Suprapubic skin (tissue), 4 donors: ENCODE measurements at regions not wholly inside any gene's neighbourhood (a gene's known extent, or its start where the extent isn't known, plus 50 kb on each side); places are given as distances from the start of the nearest gene placed in this dataset.

Experiments
- DNase-seq, 2 donors: peaks; one replicate each; pipeline ENCODE4 v3.0.0-alpha.2; 2019; ENCODE audit warnings: low spot score in 2 of 2
- H3K27ac ChIP-seq: fragments of 200-600 bp; sonication (generic); one replicate; pipeline ENCODE4 v1.5.1; 2019
- H3K27me3 ChIP-seq: fragments of 200-600 bp; sonication (generic); one replicate; pipeline ENCODE4 v1.5.1; 2019
- H3K36me3 ChIP-seq: fragments of 200-600 bp; sonication (generic); one replicate; pipeline ENCODE4 v1.5.1; 2019
- H3K4me1 ChIP-seq: fragments of 200-600 bp; sonication (generic); one replicate; pipeline ENCODE4 v1.5.1; 2019
- H3K4me3 ChIP-seq: fragments of 200-600 bp; sonication (generic); one replicate; pipeline ENCODE4 v1.5.1; 2019; ENCODE audit warnings: mild to moderate bottlenecking
- H3K9me3 ChIP-seq: fragments of 200-600 bp; sonication (generic); one replicate; pipeline ENCODE4 v1.5.1; 2019
- EP300 ChIP-seq: sonication (generic); formaldehyde crosslinking; IDR thresholded peaks from one replicate; pipeline ENCODE4 v1.6.1; 2017; ENCODE audit warnings: antibody characterized with exemption
- POLR2A ChIP-seq, 2 donors: fragments of 450-650 bp; IDR thresholded peaks; one replicate each; pipeline ENCODE4 v1.6.1; 2017; ENCODE audit warnings: antibody characterized with exemption in 2 of 2, mild to moderate bottlenecking in 2 of 2, moderate library complexity in 2 of 2
- POLR2AphosphoS5 ChIP-seq, 3 donors: sonication (generic); formaldehyde crosslinking; IDR thresholded peaks; one replicate each; pipeline ENCODE4 v1.6.1; 2017; ENCODE audit warnings: antibody characterized with exemption in 3 of 3
- WGBS: methylation state at CpG from one replicate; pipeline ENCODE4 v1.1.5; 2018; 5-methylcytosine and 5-hydroxymethylcytosine counted together
- TF ChIP-seq, protein P1 (sequence below), 2 donors: fragments of 200-600 bp in 1 of 2; fragments of 450-650 bp in 1 of 2; sonication (generic) in 1 of 2; IDR thresholded peaks; one replicate each; pipeline ENCODE4 v1.5.1; 2016 to 2019; ENCODE audit warnings: antibody characterized with exemption in 2 of 2, mild to moderate bottlenecking in 1 of 2, moderate library complexity in 1 of 2

DNA sequence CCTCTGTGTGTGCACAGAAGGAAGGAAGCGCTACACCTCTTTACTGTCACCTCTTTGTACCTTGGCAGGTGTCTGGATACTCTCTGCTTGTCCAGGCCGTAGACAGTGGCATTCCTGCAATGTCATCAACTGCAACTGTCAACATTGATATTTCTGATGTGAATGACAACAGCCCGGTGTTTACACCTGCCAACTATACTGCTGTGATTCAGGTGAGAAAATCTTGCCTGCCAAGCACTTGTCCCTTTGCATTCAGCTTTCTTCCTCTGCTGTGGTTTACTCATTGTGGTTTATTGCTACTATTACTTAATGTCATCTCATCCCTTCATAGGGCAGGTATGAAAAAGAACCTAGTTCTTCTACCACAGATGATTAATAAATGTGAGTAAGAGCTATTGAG is 131.9 kb upstream of the MTNR1B start:
- H3K36me3 ChIP-seq: no peaks in the 10 kb centered on the region
- no peak for TF ChIP-seq POLR2AphosphoS5 (IDR thresholded peaks at IDR 0.05)
- no peaks in the 10 kb centered on the region for H3K9me3 ChIP-seq
- H3K27ac ChIP-seq: no peak overlapping the region
- no peak overlapping the region for H3K4me3 ChIP-seq
- no peak for DNase-seq
- H3K27me3 ChIP-seq: no peaks in the 10 kb centered on the region
- peaks cover 16% of the 10 kb centered on the region for H3K4me1 ChIP-seq
- 72% methylated on average over 3 of the region's 3 CpGs for WGBS

DNA sequence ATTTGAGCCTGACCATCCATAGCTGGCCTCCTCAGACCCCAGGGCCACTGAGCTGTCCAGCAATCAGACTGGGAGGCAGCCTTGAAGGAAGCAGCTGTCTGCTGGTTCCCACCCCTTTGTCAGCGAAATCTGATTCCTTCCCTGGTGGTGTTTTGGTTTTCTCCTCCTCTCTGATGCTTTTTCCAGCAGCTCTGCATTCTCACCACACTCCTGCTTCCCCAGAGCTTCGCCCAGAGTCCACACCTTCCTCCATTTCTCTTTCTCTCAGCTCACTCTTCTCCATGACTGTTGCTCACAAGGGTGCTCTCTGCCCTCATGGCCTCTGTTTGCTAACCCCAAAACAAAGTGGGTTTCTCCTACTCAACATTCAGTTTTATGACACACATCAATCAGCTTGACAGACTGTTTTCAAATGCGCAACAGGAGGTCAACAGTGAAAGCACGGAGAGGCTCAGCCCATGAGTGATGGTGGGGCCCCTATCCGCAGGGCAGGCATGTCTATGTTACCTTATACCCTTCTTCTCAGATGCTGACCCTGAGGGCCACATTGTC is 130.6 kb upstream of the MTNR1B start:
- Histone ChIP-seq H3K4me3 (no peak overlapping the region), H3K36me3 (no peaks in the 10 kb centered on the region), H3K27ac (no peak overlapping the region), H3K9me3 (no peaks in the 10 kb centered on the region), H3K27me3 (no peaks in the 10 kb centered on the region), H3K4me1 (peaks cover 21% of the 10 kb centered on the region)
- DNase-seq: no peak
- TF ChIP-seq POLR2A (IDR thresholded peaks at IDR 0.05): no peak
- TF ChIP-seq, protein P1, sequence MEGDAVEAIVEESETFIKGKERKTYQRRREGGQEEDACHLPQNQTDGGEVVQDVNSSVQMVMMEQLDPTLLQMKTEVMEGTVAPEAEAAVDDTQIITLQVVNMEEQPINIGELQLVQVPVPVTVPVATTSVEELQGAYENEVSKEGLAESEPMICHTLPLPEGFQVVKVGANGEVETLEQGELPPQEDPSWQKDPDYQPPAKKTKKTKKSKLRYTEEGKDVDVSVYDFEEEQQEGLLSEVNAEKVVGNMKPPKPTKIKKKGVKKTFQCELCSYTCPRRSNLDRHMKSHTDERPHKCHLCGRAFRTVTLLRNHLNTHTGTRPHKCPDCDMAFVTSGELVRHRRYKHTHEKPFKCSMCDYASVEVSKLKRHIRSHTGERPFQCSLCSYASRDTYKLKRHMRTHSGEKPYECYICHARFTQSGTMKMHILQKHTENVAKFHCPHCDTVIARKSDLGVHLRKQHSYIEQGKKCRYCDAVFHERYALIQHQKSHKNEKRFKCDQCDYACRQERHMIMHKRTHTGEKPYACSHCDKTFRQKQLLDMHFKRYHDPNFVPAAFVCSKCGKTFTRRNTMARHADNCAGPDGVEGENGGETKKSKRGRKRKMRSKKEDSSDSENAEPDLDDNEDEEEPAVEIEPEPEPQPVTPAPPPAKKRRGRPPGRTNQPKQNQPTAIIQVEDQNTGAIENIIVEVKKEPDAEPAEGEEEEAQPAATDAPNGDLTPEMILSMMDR (IDR thresholded peaks at IDR 0.05): no peak
- no peak for TF ChIP-seq EP300
- TF ChIP-seq POLR2AphosphoS5 (IDR thresholded peaks at IDR 0.05): no peak
- WGBS: 87% methylated on average over 5 of the region's 5 CpGs

DNA sequence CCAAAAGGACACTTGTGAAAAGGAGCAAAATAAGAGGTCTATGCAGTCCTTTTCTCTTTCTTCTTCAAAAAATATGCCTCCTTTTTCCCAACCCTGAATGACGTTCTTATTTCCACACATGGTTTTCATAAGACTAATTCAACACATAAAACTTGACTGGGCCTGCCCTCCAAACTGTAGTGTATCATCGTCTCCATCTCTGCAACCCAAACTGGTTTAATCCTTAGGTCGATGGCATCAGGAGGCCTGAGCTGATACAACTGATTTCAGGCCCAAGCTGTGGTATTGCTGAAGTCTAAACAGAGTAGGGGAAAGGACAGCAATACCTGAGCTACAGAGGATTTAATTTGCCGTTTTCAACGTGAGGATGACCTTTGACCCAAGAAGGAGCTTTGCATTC is 130.0 kb upstream of the MTNR1B start:
- no peak for TF ChIP-seq POLR2A (IDR thresholded peaks at IDR 0.05)
- no peak for TF ChIP-seq EP300
- TF ChIP-seq, protein P1 (IDR thresholded peaks at IDR 0.05): no peak
- TF ChIP-seq POLR2AphosphoS5 (IDR thresholded peaks at IDR 0.05): no peak
- no peaks in the 10 kb centered on the region for H3K36me3 ChIP-seq
- no peak overlapping the region for H3K27ac ChIP-seq
- WGBS: 51% methylated on average over 5 of the region's 5 CpGs
- H3K9me3 ChIP-seq: no peaks in the 10 kb centered on the region
- no peak for DNase-seq
- H3K4me1 ChIP-seq: peaks cover 21% of the 10 kb centered on the region
- H3K27me3 ChIP-seq: no peaks in the 10 kb centered on the region
- H3K4me3 ChIP-seq: no peak overlapping the region

DNA sequence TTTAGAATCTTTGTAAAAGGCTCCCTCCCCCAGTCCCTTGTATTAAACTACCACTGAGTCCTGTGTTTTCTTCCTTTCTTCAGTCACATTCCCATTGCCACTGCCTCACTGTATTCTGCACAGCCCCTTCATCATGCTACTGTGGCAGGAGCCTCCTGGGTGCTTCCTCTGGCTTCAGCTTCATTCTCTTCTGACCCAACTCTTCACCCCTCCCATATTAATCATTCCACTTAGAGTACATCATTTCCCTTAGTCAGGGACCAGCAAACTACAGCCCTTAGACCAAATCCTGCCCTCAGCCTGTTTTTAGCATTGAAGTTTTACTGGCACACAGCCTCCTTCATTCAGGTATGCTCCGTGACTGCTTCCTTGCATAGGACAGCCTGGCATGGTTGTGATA is 127.7 kb upstream of the MTNR1B start:
- Histone ChIP-seq H3K36me3 (no peaks in the 10 kb centered on the region), H3K9me3 (no peaks in the 10 kb centered on the region), H3K27me3 (no peaks in the 10 kb centered on the region), H3K27ac (no peak overlapping the region), H3K4me3 (no peak overlapping the region), H3K4me1 (peaks cover 34% of the 10 kb centered on the region)
- 92% methylated on average over 1 of the region's 1 CpG for WGBS
- no peak for DNase-seq
- TF ChIP-seq EP300: no peak
- no peak for TF ChIP-seq POLR2A (IDR thresholded peaks at IDR 0.05)
- TF ChIP-seq, protein P1 (IDR thresholded peaks at IDR 0.05): no peak
- TF ChIP-seq POLR2AphosphoS5 (IDR thresholded peaks at IDR 0.05): no peak

DNA sequence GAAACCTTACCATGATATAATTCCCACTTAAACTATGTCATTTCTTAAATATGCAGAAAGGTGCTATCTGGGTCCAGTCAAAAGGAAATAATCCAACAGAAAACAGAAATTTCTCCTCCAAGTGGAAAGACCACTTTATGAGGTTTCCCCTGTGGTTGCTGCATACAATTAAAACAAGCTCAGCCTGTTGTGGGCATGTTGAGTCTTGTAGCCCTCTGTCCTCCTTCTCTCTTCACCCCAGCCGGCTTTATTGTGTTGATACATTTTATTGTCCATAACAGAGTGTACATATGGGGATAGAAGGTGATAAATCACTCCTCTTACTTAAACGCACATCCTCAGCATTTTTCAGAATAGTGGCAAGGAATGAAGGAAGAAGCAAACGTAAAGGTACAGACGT is 126.0 kb upstream of the MTNR1B start:
- Histone ChIP-seq H3K4me3 (no peak overlapping the region), H3K36me3 (no peaks in the 10 kb centered on the region), H3K4me1 (peaks cover 34% of the 10 kb centered on the region), H3K27me3 (no peaks in the 10 kb centered on the region), H3K9me3 (no peaks in the 10 kb centered on the region), H3K27ac (no peak overlapping the region)
- DNase-seq: no peak
- TF ChIP-seq EP300 (no peak), POLR2AphosphoS5 (IDR thresholded peaks at IDR 0.05) (no peak), POLR2A (IDR thresholded peaks at IDR 0.05) (no peak)
- TF ChIP-seq, protein P1 (IDR thresholded peaks at IDR 0.05): no peak
- 63% methylated on average over 4 of the region's 4 CpGs for WGBS

DNA sequence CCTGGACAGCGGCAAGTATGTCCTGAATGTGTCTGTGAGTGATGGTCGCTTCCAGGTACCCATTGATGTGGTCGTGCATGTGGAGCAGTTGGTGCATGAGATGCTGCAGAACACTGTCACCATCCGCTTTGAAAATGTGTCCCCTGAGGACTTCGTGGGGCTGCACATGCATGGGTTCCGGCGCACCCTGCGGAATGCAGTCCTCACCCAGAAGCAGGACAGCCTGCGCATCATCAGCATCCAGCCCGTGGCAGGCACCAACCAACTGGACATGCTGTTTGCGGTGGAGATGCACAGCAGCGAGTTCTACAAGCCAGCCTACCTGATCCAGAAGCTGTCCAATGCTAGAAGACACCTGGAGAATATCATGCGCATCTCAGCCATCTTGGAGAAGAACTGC is 125.3 kb upstream of the MTNR1B start:
- no peak for DNase-seq
- WGBS: 88% methylated on average over 12 of the region's 13 CpGs
- H3K4me1 ChIP-seq: peaks cover 27% of the 10 kb centered on the region
- no peak overlapping the region for H3K4me3 ChIP-seq
- no peaks in the 10 kb centered on the region for H3K27me3 ChIP-seq
- H3K9me3 ChIP-seq: no peaks in the 10 kb centered on the region
- no peaks in the 10 kb centered on the region for H3K36me3 ChIP-seq
- TF ChIP-seq, protein P1 (IDR thresholded peaks at IDR 0.05): no peak
- TF ChIP-seq POLR2A (IDR thresholded peaks at IDR 0.05): no peak
- TF ChIP-seq EP300: no peak
- TF ChIP-seq POLR2AphosphoS5 (IDR thresholded peaks at IDR 0.05): no peak
- no peak overlapping the region for H3K27ac ChIP-seq
